HG03354 (cell line): ENCODE measurements at regions not wholly inside any gene's neighbourhood (a gene's known extent, or its start where the extent isn't known, plus 50 kb on each side); places are given as distances from the start of the nearest gene placed in this dataset.
A peak's percentile ranks its signal among the peaks of the same experiment; 100 is the strongest.
"Not testable (repeated sequence)": the region's sequence is repeated elsewhere in the genome, so short reads cannot be mapped to it uniquely, and the experiment has no call there.

Source experiments
- ATAC-seq: cut with Tn5 transposase; IDR thresholded peaks from one replicate; pipeline ENCODE4 v1.9.1; 2021; ENCODE audit warnings: mild to moderate bottlenecking; ENCODE audit not compliant: unreplicated experiment, poor library complexity, severe bottlenecking

GRCh38 chr9:61953108-61953507 lies 763.3 kb downstream of the SPATA31A7 start:
- not testable (repeated sequence) for ATAC-seq

- ATAC-seq: not testable (repeated sequence)
Observed at GRCh38 chr9:61971635-61972034, 781.8 kb downstream of the SPATA31A7 start.

- not testable (repeated sequence) for ATAC-seq
Observed at GRCh38 chr9:61974501-61974900, 784.7 kb downstream of the SPATA31A7 start.

- ATAC-seq: peak; percentile 52
Observed at GRCh38 chr9:61976318-61976717, 786.5 kb downstream of the SPATA31A7 start.

GRCh38 chr9:61982727-61983126 lies 792.9 kb downstream of the SPATA31A7 start:
- ATAC-seq: not testable (repeated sequence)

GRCh38 chr9:61983441-61983840 lies 793.6 kb downstream of the SPATA31A7 start:
- not testable (repeated sequence) for ATAC-seq

- not testable (repeated sequence) for ATAC-seq
Observed at GRCh38 chr9:61983954-61984353, 794.1 kb downstream of the SPATA31A7 start.

GRCh38 chr9:61984513-61984912 lies 794.7 kb downstream of the SPATA31A7 start:
- ATAC-seq: not testable (repeated sequence)

GRCh38 chr9:61992110-61992509 lies 802.3 kb downstream of the SPATA31A7 start:
- ATAC-seq: not testable (repeated sequence)

- ATAC-seq: not testable (repeated sequence)
Observed at GRCh38 chr9:62032441-62032840, 842.6 kb downstream of the SPATA31A7 start.

- not testable (repeated sequence) for ATAC-seq
Observed at GRCh38 chr9:62038260-62038659, 848.4 kb downstream of the SPATA31A7 start.

GRCh38 chr9:62058155-62058554 lies 868.3 kb downstream of the SPATA31A7 start:
- not testable (repeated sequence) for ATAC-seq

GRCh38 chr9:62071043-62071442 lies 881.2 kb downstream of the SPATA31A7 start:
- ATAC-seq: not testable (repeated sequence)

GRCh38 chr9:62073401-62073800 lies 883.6 kb downstream of the SPATA31A7 start:
- ATAC-seq: not testable (repeated sequence)

- not testable (repeated sequence) for ATAC-seq
Observed at GRCh38 chr9:62084245-62084644, 894.4 kb downstream of the SPATA31A7 start.

- not testable (repeated sequence) for ATAC-seq
Observed at GRCh38 chr9:62095714-62096345, 906.0 kb downstream of the SPATA31A7 start.

- ATAC-seq: not testable (repeated sequence)
Observed at GRCh38 chr9:62110486-62110885, 920.6 kb downstream of the SPATA31A7 start.

GRCh38 chr9:62116951-62117640 lies 927.3 kb downstream of the SPATA31A7 start:
- ATAC-seq: not testable (repeated sequence)

- ATAC-seq: not testable (repeated sequence)
Observed at GRCh38 chr9:62119656-62120055, 929.8 kb downstream of the SPATA31A7 start.

GRCh38 chr9:62125631-62126611 lies 936.1 kb downstream of the SPATA31A7 start:
- ATAC-seq: not testable (repeated sequence)
